ENCODE measurements at regions not wholly inside any gene's neighbourhood (a gene's known extent, or its start where the extent isn't known, plus 50 kb on each side); places are given as distances from the start of the nearest gene placed in this dataset.
"Not testable (repeated sequence)": the region's sequence is repeated elsewhere in the genome, so short reads cannot be mapped to it uniquely, and the experiment has no call there.

- Mint-ChIP-seq H3K4me1 (no peaks in the 10 kb centered on the region), H3K27ac (no peak overlapping the region), H3K36me3 (no peaks in the 10 kb centered on the region), H3K27me3 (no peaks in the 10 kb centered on the region), H3K4me3 (no peak overlapping the region), H3K9me3 (peaks cover 6% of the 10 kb centered on the region)
- DNase-seq (ENCODE audit: low spot score in 2 of 2) = no peak
- ATAC-seq (ENCODE audit: low read depth) = no peak
These were observed 289.2 kb upstream of the NRP1 start for GRCh38 chr10:33623669-33624068.

DNA sequence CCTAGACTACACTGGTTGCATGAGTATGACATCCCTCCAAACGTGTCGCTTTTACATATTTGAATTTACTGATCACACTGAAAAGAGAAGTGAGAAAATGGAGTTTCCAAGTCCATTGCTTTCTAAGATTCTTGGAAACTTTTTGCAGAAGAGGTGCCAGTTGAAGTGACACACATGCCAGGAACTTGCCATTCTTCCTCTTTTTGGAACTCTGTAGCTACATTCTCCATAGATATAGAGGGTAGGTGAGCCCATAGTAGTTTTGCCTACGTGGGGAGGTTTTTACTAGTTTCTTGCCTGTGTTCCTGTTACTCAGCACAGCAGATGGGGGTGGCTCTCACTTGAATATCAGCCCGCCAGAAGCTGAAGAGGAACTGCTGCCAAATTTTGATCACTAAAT, 286.6 kb upstream of the NRP1 start:
- Mint-ChIP-seq H3K27me3 (no peaks in the 10 kb centered on the region), H3K4me3 (no peak overlapping the region), H3K27ac (no peak overlapping the region), H3K36me3 (no peaks in the 10 kb centered on the region), H3K4me1 (no peaks in the 10 kb centered on the region), H3K9me3 (peaks cover 7% of the 10 kb centered on the region)
- DNase-seq (ENCODE audit: low spot score in 2 of 2) = no peak
- no peak for ATAC-seq (ENCODE audit: low read depth)

DNA sequence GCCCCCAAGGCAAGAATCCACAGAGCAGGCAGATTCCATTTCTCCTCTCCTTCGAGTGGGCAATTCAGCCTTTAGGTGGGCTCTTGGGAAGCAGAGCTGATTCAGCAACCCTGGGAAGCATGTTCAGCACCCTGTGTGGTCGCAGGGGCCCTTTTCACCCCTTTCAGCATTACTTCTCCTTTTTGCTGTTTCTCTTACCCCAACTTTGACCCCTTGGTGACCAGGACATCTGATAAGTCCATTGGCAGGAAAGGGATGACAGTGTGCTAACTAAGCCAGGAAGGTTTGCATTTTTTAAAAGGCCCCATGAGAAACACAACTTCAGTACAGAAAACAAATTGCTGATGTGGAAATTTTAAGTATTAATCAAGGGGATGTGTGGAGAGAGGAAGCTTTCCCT, 283.7 kb upstream of the NRP1 start:
- Mint-ChIP-seq H3K27ac (no peak overlapping the region), H3K9me3 (peaks cover 2% of the 10 kb centered on the region), H3K4me3 (no peak overlapping the region), H3K27me3 (no peaks in the 10 kb centered on the region), H3K4me1 (no peaks in the 10 kb centered on the region), H3K36me3 (no peaks in the 10 kb centered on the region)
- no peak for DNase-seq (ENCODE audit: low spot score in 2 of 2)
- no peak for ATAC-seq (ENCODE audit: low read depth)

DNA sequence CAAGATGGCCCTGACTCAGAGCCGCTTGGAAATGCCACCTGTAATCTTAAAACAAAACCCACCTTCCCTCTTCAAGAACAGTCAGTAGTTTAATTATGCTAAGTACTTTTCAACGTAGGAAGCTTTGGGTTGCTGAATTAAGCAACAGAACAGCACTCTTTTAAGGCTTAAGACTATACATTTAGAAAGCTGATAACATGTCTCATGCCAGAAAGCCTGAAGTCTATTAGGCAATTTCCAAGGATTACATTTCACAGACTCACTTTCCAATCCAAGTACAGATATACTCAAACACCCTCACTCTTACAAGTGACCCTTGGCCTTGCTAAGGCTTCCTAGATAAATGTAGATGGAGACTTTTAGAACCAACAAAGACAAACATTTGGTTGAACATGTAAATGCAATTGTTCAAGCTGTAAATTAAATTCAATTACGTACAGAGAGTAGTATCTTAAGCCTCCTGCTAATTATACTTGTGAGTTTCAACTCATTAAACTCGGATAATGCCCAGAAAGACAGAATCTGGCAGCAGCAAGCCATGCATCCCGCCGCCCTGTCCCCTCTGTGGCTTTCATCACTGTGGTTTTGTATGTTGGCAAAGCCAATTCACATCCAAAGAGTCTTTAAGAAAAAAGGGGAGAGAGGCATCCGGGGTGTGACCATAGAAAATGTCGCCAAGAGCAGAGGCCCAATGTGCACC, 283.1 kb upstream of the NRP1 start:
- H3K27ac Mint-ChIP-seq = no peak overlapping the region
- H3K9me3 Mint-ChIP-seq = peaks cover 1% of the 10 kb centered on the region
- no peaks in the 10 kb centered on the region for H3K27me3 Mint-ChIP-seq
- DNase-seq (ENCODE audit: low spot score in 2 of 2) = no peak
- no peak for ATAC-seq (ENCODE audit: low read depth)
- no peaks in the 10 kb centered on the region for H3K36me3 Mint-ChIP-seq
- H3K4me1 Mint-ChIP-seq = no peaks in the 10 kb centered on the region
- no peak overlapping the region for H3K4me3 Mint-ChIP-seq

DNA sequence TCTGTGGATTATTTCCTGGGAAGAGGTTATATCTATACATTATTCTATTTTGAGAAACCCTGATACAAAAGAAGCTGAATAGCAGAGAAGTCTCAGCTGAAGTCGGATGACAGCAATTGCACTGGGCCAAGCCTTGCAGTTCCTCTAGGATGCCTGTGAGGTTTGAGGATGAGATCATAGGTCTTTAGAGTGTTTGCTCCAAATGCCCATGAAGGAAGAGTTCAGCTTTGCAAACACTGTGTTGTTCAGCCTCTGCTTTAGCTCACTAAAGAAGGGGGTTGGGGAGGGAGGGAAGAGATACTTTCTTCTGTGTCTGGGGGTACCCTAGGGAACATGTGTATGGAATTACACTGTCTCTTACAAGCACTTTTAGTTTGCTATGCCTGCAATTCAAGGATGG, 282.5 kb upstream of the NRP1 start:
- ATAC-seq (ENCODE audit: low read depth) (no peak), DNase-seq (ENCODE audit: low spot score in 2 of 2) (no peak)
- Mint-ChIP-seq H3K27ac (no peak overlapping the region), H3K27me3 (no peaks in the 10 kb centered on the region), H3K36me3 (no peaks in the 10 kb centered on the region), H3K9me3 (peaks cover 1% of the 10 kb centered on the region), H3K4me1 (no peaks in the 10 kb centered on the region), H3K4me3 (no peak overlapping the region)

GRCh38 chr10:33612551-33612950, 278.1 kb upstream of the NRP1 start:
- ATAC-seq (ENCODE audit: low read depth) = no peak
- H3K4me3 Mint-ChIP-seq = no peak overlapping the region
- no peaks in the 10 kb centered on the region for H3K36me3 Mint-ChIP-seq

DNA sequence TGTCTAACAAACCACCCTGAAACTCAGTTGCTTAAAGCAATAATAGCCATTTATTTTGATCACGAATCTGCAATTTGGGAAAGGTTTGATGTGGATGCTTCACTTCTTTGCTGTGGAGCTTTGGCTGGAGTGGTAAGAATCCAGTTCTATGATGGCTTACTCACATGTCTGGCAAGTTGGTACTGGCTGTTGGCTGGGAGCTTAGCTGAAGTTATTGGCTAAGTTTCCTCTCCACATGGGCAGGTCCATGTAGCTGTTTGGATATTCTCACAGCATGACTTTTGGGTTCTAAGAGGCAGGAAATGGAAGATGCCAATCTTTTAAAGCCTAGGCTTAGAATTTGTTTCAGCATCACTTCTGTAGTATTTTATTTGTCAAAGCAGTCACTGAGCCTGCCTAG, 277.6 kb upstream of the NRP1 start:
- peaks cover 5% of the 10 kb centered on the region for H3K9me3 Mint-ChIP-seq
- H3K4me3 Mint-ChIP-seq = no peak overlapping the region
- DNase-seq (ENCODE audit: low spot score in 2 of 2) (no peak), ATAC-seq (ENCODE audit: low read depth) (no peak)
- H3K27me3 Mint-ChIP-seq = no peaks in the 10 kb centered on the region
- no peaks in the 10 kb centered on the region for H3K4me1 Mint-ChIP-seq
- no peaks in the 10 kb centered on the region for H3K36me3 Mint-ChIP-seq
- H3K27ac Mint-ChIP-seq = no peak overlapping the region

More at GRCh38 chr10:33612551-33612950, 278.1 kb upstream of the NRP1 start:
- no peak overlapping the region for H3K27ac Mint-ChIP-seq
- peaks cover 5% of the 10 kb centered on the region for H3K9me3 Mint-ChIP-seq
- H3K27me3 Mint-ChIP-seq = no peaks in the 10 kb centered on the region
- DNase-seq (ENCODE audit: low spot score in 2 of 2) = no peak
- no peaks in the 10 kb centered on the region for H3K4me1 Mint-ChIP-seq

GRCh38 chr10:33611423-33611822, 277.0 kb upstream of the NRP1 start:
- H3K27me3 Mint-ChIP-seq = no peaks in the 10 kb centered on the region
- ATAC-seq (ENCODE audit: low read depth) (no peak), DNase-seq (ENCODE audit: low spot score in 2 of 2) (no peak)
- H3K36me3 Mint-ChIP-seq = no peaks in the 10 kb centered on the region
- H3K4me3 Mint-ChIP-seq = no peak overlapping the region
- H3K4me1 Mint-ChIP-seq = no peaks in the 10 kb centered on the region
- H3K9me3 Mint-ChIP-seq = peaks cover 7% of the 10 kb centered on the region
- H3K27ac Mint-ChIP-seq = no peak overlapping the region

- no peak for DNase-seq (ENCODE audit: low spot score in 2 of 2)
- ATAC-seq (ENCODE audit: low read depth) = no peak
- Mint-ChIP-seq H3K4me1 (no peaks in the 10 kb centered on the region), H3K9me3 (peaks cover 6% of the 10 kb centered on the region), H3K36me3 (no peaks in the 10 kb centered on the region), H3K27me3 (no peaks in the 10 kb centered on the region), H3K4me3 (no peak overlapping the region), H3K27ac (no peak overlapping the region)
These were observed 275.1 kb upstream of the NRP1 start for GRCh38 chr10:33609546-33609945.

- Mint-ChIP-seq H3K4me1 (no peaks in the 10 kb centered on the region), H3K4me3 (no peak overlapping the region), H3K27me3 (no peaks in the 10 kb centered on the region), H3K9me3 (peaks cover 6% of the 10 kb centered on the region), H3K36me3 (no peaks in the 10 kb centered on the region), H3K27ac (no peak overlapping the region)
- ATAC-seq (ENCODE audit: low read depth) = no peak
- no peak for DNase-seq (ENCODE audit: low spot score in 2 of 2)
These were observed 267.8 kb upstream of the NRP1 start for GRCh38 chr10:33602278-33602677.

DNA sequence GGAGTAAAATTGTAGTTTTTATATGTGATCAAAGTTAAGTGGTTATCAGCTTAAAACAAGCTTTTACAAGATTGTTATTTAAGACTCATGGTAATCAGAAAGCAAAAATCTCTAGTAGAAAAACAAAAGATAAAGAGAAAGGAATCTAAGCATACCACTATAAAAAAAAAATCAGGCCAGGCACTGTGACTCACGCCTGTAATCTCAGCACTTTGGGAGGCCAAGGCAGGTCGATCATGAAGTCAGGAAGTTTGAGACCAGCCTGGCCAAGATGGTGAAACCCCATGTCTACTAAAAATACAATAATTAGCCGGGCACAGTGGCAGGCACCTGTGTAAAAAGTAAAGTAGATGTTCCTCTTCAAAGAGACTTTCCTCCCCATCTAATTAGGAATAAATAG, 265.9 kb upstream of the NRP1 start:
- Mint-ChIP-seq H3K4me3 (no peak overlapping the region), H3K27me3 (no peaks in the 10 kb centered on the region), H3K4me1 (no peaks in the 10 kb centered on the region), H3K27ac (no peak overlapping the region), H3K9me3 (peaks cover 3% of the 10 kb centered on the region), H3K36me3 (no peaks in the 10 kb centered on the region)
- ATAC-seq (ENCODE audit: low read depth) (no peak), DNase-seq (ENCODE audit: low spot score in 2 of 2) (no peak)

DNA sequence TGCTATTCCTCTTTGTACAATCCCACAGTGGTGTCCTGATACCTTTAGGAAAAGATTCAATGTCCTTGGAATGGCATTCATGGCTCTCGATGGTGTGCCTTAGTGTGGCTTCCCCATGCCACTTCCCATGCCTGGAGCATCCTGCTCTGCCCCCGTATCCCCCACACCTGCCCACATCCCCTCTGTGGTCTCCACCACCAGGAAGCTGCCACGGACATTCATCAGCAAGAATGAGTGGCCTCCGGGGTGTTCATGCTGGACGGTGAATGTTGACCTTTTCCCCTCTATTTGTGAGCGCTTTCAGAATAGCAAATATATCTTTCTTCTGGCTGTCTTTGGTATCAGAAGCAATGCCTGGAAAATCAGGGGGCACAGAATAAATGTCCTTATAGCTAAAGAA, 262.0 kb upstream of the NRP1 start:
- no peak for DNase-seq (ENCODE audit: low spot score in 2 of 2)
- Mint-ChIP-seq H3K27ac (no peak overlapping the region), H3K4me3 (no peak overlapping the region), H3K4me1 (no peaks in the 10 kb centered on the region), H3K27me3 (no peaks in the 10 kb centered on the region), H3K36me3 (no peaks in the 10 kb centered on the region), H3K9me3 (peaks cover 7% of the 10 kb centered on the region)
- no peak for ATAC-seq (ENCODE audit: low read depth)

- Mint-ChIP-seq H3K4me3 (no peak overlapping the region), H3K9me3 (peaks cover 7% of the 10 kb centered on the region), H3K36me3 (no peaks in the 10 kb centered on the region), H3K27me3 (no peaks in the 10 kb centered on the region), H3K4me1 (no peaks in the 10 kb centered on the region), H3K27ac (no peak overlapping the region)
- DNase-seq (ENCODE audit: low spot score in 2 of 2) = no peak
- no peak for ATAC-seq (ENCODE audit: low read depth)
These were observed 260.0 kb upstream of the NRP1 start for GRCh38 chr10:33594475-33594874.

- DNase-seq (ENCODE audit: low spot score in 2 of 2) = no peak
- H3K9me3 Mint-ChIP-seq = peaks cover 7% of the 10 kb centered on the region
- H3K4me1 Mint-ChIP-seq = no peaks in the 10 kb centered on the region
- H3K27me3 Mint-ChIP-seq = peaks cover under 1% of the 10 kb centered on the region
- no peak for ATAC-seq (ENCODE audit: low read depth)
- H3K27ac Mint-ChIP-seq = no peak overlapping the region
- H3K36me3 Mint-ChIP-seq = no peaks in the 10 kb centered on the region
- H3K4me3 Mint-ChIP-seq = no peak overlapping the region
These were observed 254.6 kb upstream of the NRP1 start for GRCh38 chr10:33588974-33589600.

- not testable (repeated sequence) for DNase-seq (ENCODE audit: low spot score in 2 of 2); H3K27ac Mint-ChIP-seq; H3K9me3 Mint-ChIP-seq; H3K4me1 Mint-ChIP-seq; H3K4me3 Mint-ChIP-seq; H3K36me3 Mint-ChIP-seq; H3K27me3 Mint-ChIP-seq; ATAC-seq (ENCODE audit: low read depth)
These were observed 250.1 kb upstream of the NRP1 start for GRCh38 chr10:33584596-33584995.
